ENCODE measurements at regions not wholly inside any gene's neighbourhood (a gene's known extent, or its start where the extent isn't known, plus 50 kb on each side); places are given as distances from the start of the nearest gene placed in this dataset.

- Histone ChIP-seq H3K4me2 (ENCODE audit: low read length) (no peak overlapping the region), H3K9me2 (ENCODE audit: insufficient read depth) (no peaks in the 10 kb centered on the region), H4K20me1 (ENCODE audit: insufficient read depth) (no peaks in the 10 kb centered on the region), H3K9me3 (ENCODE audit: control insufficient read depth in 1 of 2, insufficient read depth in 1 of 2, low read depth in 1 of 2, low read length in 2 of 2) (no peaks in the 10 kb centered on the region), H3K79me2 (ENCODE audit: insufficient read depth, low read length) (no peaks in the 10 kb centered on the region), H2AFZ (ENCODE audit: low read depth, low read length, poor library complexity, severe bottlenecking) (no peak overlapping the region), H3K4me1 (ENCODE audit: control insufficient read depth in 1 of 2, insufficient read depth in 2 of 2, low read length in 2 of 2) (no peaks in the 10 kb centered on the region), H3K27me3 (ENCODE audit: insufficient read depth, low read length) (no peaks in the 10 kb centered on the region), H3K9ac (ENCODE audit: low read length) (no peak overlapping the region), H3K4me3 (replicated peaks in 1 of 2; ENCODE audit: low read depth in 1 of 2, low read length in 2 of 2) (no peak overlapping the region), H3K36me3 (ENCODE audit: control insufficient read depth in 1 of 2, insufficient read depth in 2 of 2, low read length in 2 of 2) (no peaks in the 10 kb centered on the region), H3K27ac (ENCODE audit: low read depth, low read length) (no peak overlapping the region)
- ChIA-PET POLR2A (no interaction called here), CTCF (no interaction called here), RAD21 (ENCODE audit: low non-redundant PET in 1 of 2, low total read pairs in 2 of 2, uncharacterized antibody in 2 of 2, unreplicated experiment in 2 of 2) (no interaction called here)
- ATAC-seq: no peak
- intact Hi-C loops (cut with micrococcal nuclease): no loop called here
- TF ChIP-seq ATF3 (IDR thresholded peaks at IDR 0.05): no peak
- no peak for TF ChIP-seq SIN3A (IDR thresholded peaks at IDR 0.05; ENCODE audit: low read depth)
- TF ChIP-seq POLR2AphosphoS5 (IDR thresholded peaks at IDR 0.05; ENCODE audit: low read depth, low read length): no peak
- no peak for TF ChIP-seq ZBTB33 (IDR thresholded peaks at IDR 0.05; ENCODE audit: extremely low read depth, insufficient replicate concordance, low read length)
- TF ChIP-seq YY1 (IDR thresholded peaks at IDR 0.05; ENCODE audit: extremely low read depth, insufficient replicate concordance, low read depth, low read length): no peak
- no peak for TF ChIP-seq CTCF (IDR thresholded peaks at IDR 0.05 in 2 of 3, conservative IDR thresholded peaks at IDR 0.05 in 1 of 3; ENCODE audit: borderline replicate concordance in 1 of 3, insufficient read depth in 1 of 3, low read depth in 2 of 3, low read length in 2 of 3)
- no peak for TF ChIP-seq JUND (IDR thresholded peaks at IDR 0.05)
- TF ChIP-seq REST (IDR thresholded peaks at IDR 0.05; ENCODE audit: low read depth): no peak
- no peak for TF ChIP-seq CBX3 (IDR thresholded peaks at IDR 0.05; ENCODE audit: low read depth)
- no peak for TF ChIP-seq TCF7L2 (IDR thresholded peaks at IDR 0.05; ENCODE audit: borderline replicate concordance, extremely low read depth, insufficient read depth, insufficient read length)
- no TSS peak for BruUV-seq (replicated peaks)
- DNase-seq (ENCODE audit: low read depth, low spot score): no peak
Measured at GRCh38 chr1:67605209-67605780, 79.7 kb upstream of the GADD45A start.
